ENCODE measurements at regions not wholly inside any gene's neighbourhood (a gene's known extent, or its start where the extent isn't known, plus 50 kb on each side); places are given as distances from the start of the nearest gene placed in this dataset.
A peak's percentile ranks its signal among the peaks of the same experiment; 100 is the strongest.

- DNase-seq, result no peak
Observed at GRCh38 chr14:94953541-94954260, 183.8 kb upstream of the GSC start.

- no peak for DNase-seq
Observed at GRCh38 chr14:94952097-94952496, 182.2 kb upstream of the GSC start.

GRCh38 chr14:94946244-94946643 lies 176.3 kb upstream of the GSC start:
- DNase-seq, result no peak

GRCh38 chr14:94945615-94946014 lies 175.7 kb upstream of the GSC start:
- no peak for DNase-seq

GRCh38 chr14:94944636-94945258 lies 174.8 kb upstream of the GSC start:
- no peak for DNase-seq

- DNase-seq, result no peak
Observed at GRCh38 chr14:94942601-94943000, 172.7 kb upstream of the GSC start.

- no peak for DNase-seq
Observed at GRCh38 chr14:94941311-94941710, 171.4 kb upstream of the GSC start.

- no peak for DNase-seq
Observed at GRCh38 chr14:94940263-94940993, 170.5 kb upstream of the GSC start.

- no peak for DNase-seq
Observed at GRCh38 chr14:94938016-94938415, 168.1 kb upstream of the GSC start.

- DNase-seq, result no peak
Observed at GRCh38 chr14:94936901-94937685, 167.2 kb upstream of the GSC start.

GRCh38 chr14:94936401-94936892 lies 166.5 kb upstream of the GSC start:
- peak; percentile 96 for DNase-seq

GRCh38 chr14:94935706-94936300 lies 165.9 kb upstream of the GSC start:
- no peak for DNase-seq

- DNase-seq, result no peak
Observed at GRCh38 chr14:94934276-94934810, 164.4 kb upstream of the GSC start.

- no peak for DNase-seq
Observed at GRCh38 chr14:94933486-94933885, 163.6 kb upstream of the GSC start.

GRCh38 chr14:94932589-94932988 lies 162.7 kb upstream of the GSC start:
- no peak for DNase-seq

GRCh38 chr14:94930690-94931089 lies 160.8 kb upstream of the GSC start:
- no peak for DNase-seq

GRCh38 chr14:94929354-94929753 lies 159.4 kb upstream of the GSC start:
- no peak for DNase-seq

- DNase-seq, result no peak
Observed at GRCh38 chr14:94926176-94926575, 156.3 kb upstream of the GSC start.

GRCh38 chr14:94925416-94926173 lies 155.7 kb upstream of the GSC start:
- DNase-seq, result no peak

GRCh38 chr14:94924189-94924588 lies 154.3 kb upstream of the GSC start:
- DNase-seq, result no peak

- no peak for DNase-seq
Observed at GRCh38 chr14:94923786-94924185, 153.9 kb upstream of the GSC start.

All from NCI-H1105 treated with DMSO at 0.1 percent for 48 hours (cell line).